ENCODE measurements at regions not wholly inside any gene's neighbourhood (a gene's known extent, or its start where the extent isn't known, plus 50 kb on each side); places are given as distances from the start of the nearest gene placed in this dataset.

DNA sequence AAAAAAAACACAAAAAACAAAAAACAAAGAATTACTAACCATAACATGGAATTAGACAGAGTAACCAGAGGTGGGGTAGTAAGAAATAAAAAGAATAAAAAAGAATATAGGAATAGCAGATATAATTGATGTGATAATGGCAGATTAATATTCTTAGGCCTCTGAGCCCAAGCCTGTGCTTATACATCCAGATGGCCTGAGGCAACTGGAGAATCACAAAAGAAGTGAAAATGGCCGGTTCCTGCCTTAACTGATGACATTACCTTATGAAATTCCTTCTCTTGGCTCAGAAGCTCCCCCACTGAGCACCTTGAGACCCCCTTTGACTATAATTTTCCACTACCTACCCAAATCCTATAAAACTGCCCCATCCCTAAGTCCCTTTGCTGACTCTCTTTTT, 95.1 kb upstream of the MSH6 start:
- Histone ChIP-seq H3K27ac (no peak overlapping the region), H3K4me3 (no peak overlapping the region), H3K4me1 (ENCODE audit: control insufficient read depth in 1 of 2, low read depth in 2 of 2) (no peaks in the 10 kb centered on the region), H3K36me3 (no peaks in the 10 kb centered on the region), H3K27me3 (replicated peaks; ENCODE audit: insufficient read depth) (no peaks in the 10 kb centered on the region), H3K9me3 (no peaks in the 10 kb centered on the region)
- TF ChIP-seq, protein P1, sequence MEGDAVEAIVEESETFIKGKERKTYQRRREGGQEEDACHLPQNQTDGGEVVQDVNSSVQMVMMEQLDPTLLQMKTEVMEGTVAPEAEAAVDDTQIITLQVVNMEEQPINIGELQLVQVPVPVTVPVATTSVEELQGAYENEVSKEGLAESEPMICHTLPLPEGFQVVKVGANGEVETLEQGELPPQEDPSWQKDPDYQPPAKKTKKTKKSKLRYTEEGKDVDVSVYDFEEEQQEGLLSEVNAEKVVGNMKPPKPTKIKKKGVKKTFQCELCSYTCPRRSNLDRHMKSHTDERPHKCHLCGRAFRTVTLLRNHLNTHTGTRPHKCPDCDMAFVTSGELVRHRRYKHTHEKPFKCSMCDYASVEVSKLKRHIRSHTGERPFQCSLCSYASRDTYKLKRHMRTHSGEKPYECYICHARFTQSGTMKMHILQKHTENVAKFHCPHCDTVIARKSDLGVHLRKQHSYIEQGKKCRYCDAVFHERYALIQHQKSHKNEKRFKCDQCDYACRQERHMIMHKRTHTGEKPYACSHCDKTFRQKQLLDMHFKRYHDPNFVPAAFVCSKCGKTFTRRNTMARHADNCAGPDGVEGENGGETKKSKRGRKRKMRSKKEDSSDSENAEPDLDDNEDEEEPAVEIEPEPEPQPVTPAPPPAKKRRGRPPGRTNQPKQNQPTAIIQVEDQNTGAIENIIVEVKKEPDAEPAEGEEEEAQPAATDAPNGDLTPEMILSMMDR (IDR thresholded peaks at IDR 0.05) = no peak
- DNase-seq (ENCODE audit: low spot score) = no peak
- no peak for ATAC-seq (ENCODE audit: insufficient number of reproducible peaks, low FRiP score, low read depth)

GRCh38 chr2:47686018-47686417, 96.9 kb upstream of the MSH6 start:
- Histone ChIP-seq H3K36me3 (no peaks in the 10 kb centered on the region), H3K9me3 (no peaks in the 10 kb centered on the region), H3K27ac (no peak overlapping the region), H3K4me1 (ENCODE audit: control insufficient read depth in 1 of 2, low read depth in 2 of 2) (no peaks in the 10 kb centered on the region), H3K4me3 (no peak overlapping the region), H3K27me3 (replicated peaks; ENCODE audit: insufficient read depth) (no peaks in the 10 kb centered on the region)
- no peak for DNase-seq (ENCODE audit: low spot score)
- TF ChIP-seq, protein P1 (IDR thresholded peaks at IDR 0.05) = no peak
- no peak for ATAC-seq (ENCODE audit: insufficient number of reproducible peaks, low FRiP score, low read depth)

DNA sequence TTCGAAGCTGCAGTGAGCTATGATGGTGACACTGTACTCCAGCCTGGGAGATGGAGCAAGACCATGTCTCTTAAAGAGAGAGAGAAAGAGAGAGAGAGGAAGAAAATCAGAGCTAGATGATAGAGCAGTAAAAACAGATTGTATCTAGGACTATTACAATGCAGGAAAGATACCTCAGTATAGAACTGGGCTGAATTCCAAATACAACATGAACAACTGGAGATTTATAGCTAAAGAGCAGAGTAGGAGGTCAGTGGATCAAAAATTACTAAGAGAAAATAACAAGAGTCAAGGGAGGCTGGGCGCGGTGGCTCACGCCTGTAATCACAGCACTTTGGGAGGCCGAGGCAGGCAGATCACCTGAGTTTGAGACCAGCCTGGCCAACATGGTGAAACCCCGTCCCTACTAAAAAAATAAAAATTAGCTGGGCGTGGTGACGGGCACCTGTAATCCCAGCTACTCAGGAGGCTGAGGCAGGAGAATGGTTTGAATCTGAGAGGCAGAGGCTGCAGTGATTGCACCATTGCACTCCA, 100.7 kb upstream of the MSH6 start:
- ATAC-seq (ENCODE audit: insufficient number of reproducible peaks, low FRiP score, low read depth) = no peak

GRCh38 chr2:47676261-47676926, 105.6 kb upstream of the KCNK12 start:
- H3K4me1 ChIP-seq (ENCODE audit: control insufficient read depth in 1 of 2, low read depth in 2 of 2) = no peaks in the 10 kb centered on the region
- TF ChIP-seq, protein P1 (IDR thresholded peaks at IDR 0.05) = no peak
- ATAC-seq (ENCODE audit: insufficient number of reproducible peaks, low FRiP score, low read depth) = no peak
- no peak overlapping the region for H3K27ac ChIP-seq
- no peak for DNase-seq (ENCODE audit: low spot score)
- no peaks in the 10 kb centered on the region for H3K9me3 ChIP-seq
- no peaks in the 10 kb centered on the region for H3K27me3 ChIP-seq (replicated peaks; ENCODE audit: insufficient read depth)
- H3K36me3 ChIP-seq = no peaks in the 10 kb centered on the region
- no peak overlapping the region for H3K4me3 ChIP-seq

More for the DNA sequence above, 100.7 kb upstream of the MSH6 start:
- H3K27me3 ChIP-seq (replicated peaks; ENCODE audit: insufficient read depth) = no peaks in the 10 kb centered on the region
- H3K27ac ChIP-seq = no peak overlapping the region
- H3K4me1 ChIP-seq (ENCODE audit: control insufficient read depth in 1 of 2, low read depth in 2 of 2) = no peaks in the 10 kb centered on the region
- no peak overlapping the region for H3K4me3 ChIP-seq
- TF ChIP-seq, protein P1 (IDR thresholded peaks at IDR 0.05) = no peak
- no peaks in the 10 kb centered on the region for H3K36me3 ChIP-seq
- DNase-seq (ENCODE audit: low spot score) = no peak
- H3K9me3 ChIP-seq = no peaks in the 10 kb centered on the region

DNA sequence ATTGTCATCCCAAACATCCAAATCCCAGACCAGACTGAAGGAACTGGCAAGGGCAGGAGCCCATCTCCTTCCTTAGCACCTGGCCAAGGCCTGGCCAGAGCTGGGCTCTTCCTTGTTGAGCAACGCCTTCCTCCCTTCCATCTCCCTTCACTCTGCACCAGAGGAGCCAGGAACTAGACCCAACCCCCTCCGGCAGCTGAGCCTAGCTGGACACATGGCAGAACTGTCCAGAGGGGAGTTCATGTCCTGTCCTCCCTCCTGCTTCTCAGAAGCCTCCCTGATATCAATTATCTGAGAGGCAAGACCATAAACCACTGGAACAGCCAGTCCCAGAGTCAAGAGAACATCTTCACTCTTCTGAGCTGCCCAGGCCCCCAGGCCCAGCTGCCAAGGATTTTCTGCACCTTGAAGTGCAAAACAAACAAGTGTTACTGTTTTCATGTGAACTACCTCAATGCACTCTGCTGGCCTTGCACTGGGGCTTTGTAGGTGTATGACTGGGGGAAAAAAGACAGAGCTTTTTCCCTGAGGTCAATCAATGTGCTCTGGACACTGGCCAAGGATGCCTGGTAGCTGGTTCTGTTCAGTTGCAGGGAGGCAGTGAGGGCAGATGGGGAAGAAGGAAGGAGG, 104.5 kb upstream of the KCNK12 start:
- TF ChIP-seq, protein P1 (IDR thresholded peaks at IDR 0.05) = no peak
- Histone ChIP-seq H3K9me3 (no peaks in the 10 kb centered on the region), H3K36me3 (no peaks in the 10 kb centered on the region), H3K4me1 (ENCODE audit: control insufficient read depth in 1 of 2, low read depth in 2 of 2) (no peaks in the 10 kb centered on the region), H3K27ac (no peak overlapping the region), H3K27me3 (replicated peaks; ENCODE audit: insufficient read depth) (no peaks in the 10 kb centered on the region), H3K4me3 (no peak overlapping the region)
- ATAC-seq (ENCODE audit: insufficient number of reproducible peaks, low FRiP score, low read depth) (no peak), DNase-seq (ENCODE audit: low spot score) (no peak)

Measured in thoracic aorta (tissue), 2 donors.